ENCODE measurements at regions not wholly inside any gene's neighbourhood (a gene's known extent, or its start where the extent isn't known, plus 50 kb on each side); places are given as distances from the start of the nearest gene placed in this dataset.

DNA sequence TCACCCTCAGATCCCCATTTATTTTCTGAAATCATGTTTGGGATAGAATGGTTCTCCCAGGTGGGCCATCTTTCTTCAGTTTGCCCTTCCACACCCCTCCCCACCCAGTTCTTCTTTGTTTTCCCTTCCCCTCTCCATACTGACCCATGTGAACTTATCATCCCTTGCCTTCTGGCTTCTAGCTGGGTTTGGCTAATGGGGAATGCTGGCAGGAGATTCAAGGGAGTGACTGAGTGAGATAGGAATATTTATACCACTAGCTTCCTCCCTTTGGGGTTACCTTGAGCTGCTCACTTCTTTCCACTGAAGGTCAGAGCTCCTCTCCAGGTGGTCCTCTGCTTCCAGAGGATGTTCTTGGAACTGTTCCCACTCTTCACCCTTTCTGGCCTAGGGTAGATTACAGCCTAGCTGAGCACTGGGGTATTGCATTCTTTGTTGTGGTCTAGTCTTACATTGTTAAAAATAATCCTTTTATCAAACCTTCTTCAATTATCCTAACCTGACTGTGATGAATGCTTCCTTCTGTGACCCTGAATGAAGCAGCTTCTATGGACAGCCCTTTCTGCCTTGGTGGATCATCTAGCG, 88.3 kb upstream of the ATP2B1 start:
- Histone ChIP-seq H3K36me3 (ENCODE audit: control insufficient read depth in 1 of 2, insufficient read depth in 2 of 2, low read length in 2 of 2) (no peaks in the 10 kb centered on the region), H3K27ac (ENCODE audit: low read length) (no peak overlapping the region), H3K4me3 (ENCODE audit: low read depth in 1 of 2, low read length in 2 of 2) (no peak overlapping the region), H3K4me1 (ENCODE audit: control insufficient read depth in 1 of 2, insufficient read depth in 2 of 2, low read length in 2 of 2) (no peaks in the 10 kb centered on the region), H3K27me3 (ENCODE audit: low read depth, low read length) (no peaks in the 10 kb centered on the region), H3K9me3 (ENCODE audit: control insufficient read depth in 1 of 2, low read length in 2 of 2) (no peaks in the 10 kb centered on the region)

DNA sequence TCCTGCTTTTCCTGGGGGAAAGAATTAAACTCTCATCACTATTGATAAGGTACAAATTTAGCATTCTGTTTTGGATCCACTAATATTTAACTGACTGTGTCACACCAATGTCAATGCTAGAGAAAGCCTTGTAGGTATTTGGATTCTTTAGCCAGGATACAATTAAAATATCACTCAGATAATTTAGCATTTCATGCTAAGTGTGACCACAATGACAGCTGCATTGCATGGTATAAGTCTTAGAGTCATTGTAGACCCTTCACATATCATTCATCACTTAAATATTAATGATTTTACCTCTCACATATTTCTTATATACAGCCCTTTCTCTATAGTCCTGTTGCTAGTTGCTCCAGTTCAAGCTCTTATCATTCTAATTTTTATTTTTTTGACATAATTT, 85.3 kb upstream of the ATP2B1 start:
- H3K36me3 ChIP-seq (ENCODE audit: control insufficient read depth in 1 of 2, insufficient read depth in 2 of 2, low read length in 2 of 2) = no peaks in the 10 kb centered on the region
- no peak overlapping the region for H3K4me3 ChIP-seq (ENCODE audit: low read depth in 1 of 2, low read length in 2 of 2)

GRCh38 chr12:89791286-89791685, 82.6 kb upstream of the ATP2B1 start:
- no peak overlapping the region for H3K27ac ChIP-seq (ENCODE audit: low read length)
- peaks cover 0 to 3% of the 10 kb centered on the region in 2 donors for H3K9me3 ChIP-seq (ENCODE audit: control insufficient read depth in 1 of 2, low read length in 2 of 2)
- H3K36me3 ChIP-seq (ENCODE audit: control insufficient read depth in 1 of 2, insufficient read depth in 2 of 2, low read length in 2 of 2) = no peaks in the 10 kb centered on the region
- H3K4me1 ChIP-seq (ENCODE audit: control insufficient read depth in 1 of 2, insufficient read depth in 2 of 2, low read length in 2 of 2) = no peaks in the 10 kb centered on the region
- H3K27me3 ChIP-seq (ENCODE audit: low read depth, low read length) = no peaks in the 10 kb centered on the region
- H3K4me3 ChIP-seq (ENCODE audit: low read depth in 1 of 2, low read length in 2 of 2) = no peak overlapping the region

More for the DNA sequence above, 85.3 kb upstream of the ATP2B1 start:
- Histone ChIP-seq H3K27me3 (ENCODE audit: low read depth, low read length) (no peaks in the 10 kb centered on the region), H3K27ac (ENCODE audit: low read length) (no peak overlapping the region), H3K9me3 (ENCODE audit: control insufficient read depth in 1 of 2, low read length in 2 of 2) (no peaks in the 10 kb centered on the region), H3K4me1 (ENCODE audit: control insufficient read depth in 1 of 2, insufficient read depth in 2 of 2, low read length in 2 of 2) (no peaks in the 10 kb centered on the region)

GRCh38 chr12:89789862-89790261, 81.2 kb upstream of the ATP2B1 start:
- Histone ChIP-seq H3K4me1 (ENCODE audit: control insufficient read depth in 1 of 2, insufficient read depth in 2 of 2, low read length in 2 of 2) (no peaks in the 10 kb centered on the region), H3K36me3 (ENCODE audit: control insufficient read depth in 1 of 2, insufficient read depth in 2 of 2, low read length in 2 of 2) (no peaks in the 10 kb centered on the region), H3K9me3 (ENCODE audit: control insufficient read depth in 1 of 2, low read length in 2 of 2) (peaks cover 0 to 6% of the 10 kb centered on the region in 2 donors), H3K27me3 (ENCODE audit: low read depth, low read length) (no peaks in the 10 kb centered on the region), H3K4me3 (ENCODE audit: low read depth in 1 of 2, low read length in 2 of 2) (no peak overlapping the region), H3K27ac (ENCODE audit: low read length) (no peak overlapping the region)

- H3K36me3 ChIP-seq (ENCODE audit: control insufficient read depth in 1 of 2, insufficient read depth in 2 of 2, low read length in 2 of 2) = no peaks in the 10 kb centered on the region
These were observed 79.1 kb upstream of the ATP2B1 start for GRCh38 chr12:89787763-89788162.

GRCh38 chr12:89786177-89786810, 77.7 kb upstream of the ATP2B1 start:
- no peak overlapping the region for H3K4me3 ChIP-seq (ENCODE audit: low read depth in 1 of 2, low read length in 2 of 2)
- peaks cover 0 to 6% of the 10 kb centered on the region in 2 donors for H3K9me3 ChIP-seq (ENCODE audit: control insufficient read depth in 1 of 2, low read length in 2 of 2)
- H3K27me3 ChIP-seq (ENCODE audit: low read depth, low read length) = no peaks in the 10 kb centered on the region
- no peaks in the 10 kb centered on the region for H3K4me1 ChIP-seq (ENCODE audit: control insufficient read depth in 1 of 2, insufficient read depth in 2 of 2, low read length in 2 of 2)
- H3K36me3 ChIP-seq (ENCODE audit: control insufficient read depth in 1 of 2, insufficient read depth in 2 of 2, low read length in 2 of 2) = no peaks in the 10 kb centered on the region
- no peak overlapping the region for H3K27ac ChIP-seq (ENCODE audit: low read length)

More at GRCh38 chr12:89787763-89788162, 79.1 kb upstream of the ATP2B1 start:
- H3K27ac ChIP-seq (ENCODE audit: low read length) = no peak overlapping the region
- no peak overlapping the region for H3K4me3 ChIP-seq (ENCODE audit: low read depth in 1 of 2, low read length in 2 of 2)
- no peaks in the 10 kb centered on the region for H3K27me3 ChIP-seq (ENCODE audit: low read depth, low read length)
- peaks cover 0 to 6% of the 10 kb centered on the region in 2 donors for H3K9me3 ChIP-seq (ENCODE audit: control insufficient read depth in 1 of 2, low read length in 2 of 2)
- no peaks in the 10 kb centered on the region for H3K4me1 ChIP-seq (ENCODE audit: control insufficient read depth in 1 of 2, insufficient read depth in 2 of 2, low read length in 2 of 2)

GRCh38 chr12:89783359-89784060, 74.9 kb upstream of the ATP2B1 start:
- no peaks in the 10 kb centered on the region for H3K36me3 ChIP-seq (ENCODE audit: control insufficient read depth in 1 of 2, insufficient read depth in 2 of 2, low read length in 2 of 2)
- H3K4me3 ChIP-seq (ENCODE audit: low read depth in 1 of 2, low read length in 2 of 2) = no peak overlapping the region
- H3K4me1 ChIP-seq (ENCODE audit: control insufficient read depth in 1 of 2, insufficient read depth in 2 of 2, low read length in 2 of 2) = no peaks in the 10 kb centered on the region
- H3K27me3 ChIP-seq (ENCODE audit: low read depth, low read length) = no peaks in the 10 kb centered on the region
- H3K9me3 ChIP-seq (ENCODE audit: control insufficient read depth in 1 of 2, low read length in 2 of 2) = peaks cover 0 to 6% of the 10 kb centered on the region in 2 donors
- no peak overlapping the region for H3K27ac ChIP-seq (ENCODE audit: low read length)

GRCh38 chr12:89782807-89783206, 74.2 kb upstream of the ATP2B1 start:
- no peaks in the 10 kb centered on the region for H3K36me3 ChIP-seq (ENCODE audit: control insufficient read depth in 1 of 2, insufficient read depth in 2 of 2, low read length in 2 of 2)
- no peak overlapping the region for H3K4me3 ChIP-seq (ENCODE audit: low read depth in 1 of 2, low read length in 2 of 2)
- H3K27ac ChIP-seq (ENCODE audit: low read length) = no peak overlapping the region
- peaks cover 0 to 6% of the 10 kb centered on the region in 2 donors for H3K9me3 ChIP-seq (ENCODE audit: control insufficient read depth in 1 of 2, low read length in 2 of 2)
- H3K27me3 ChIP-seq (ENCODE audit: low read depth, low read length) = no peaks in the 10 kb centered on the region
- no peaks in the 10 kb centered on the region for H3K4me1 ChIP-seq (ENCODE audit: control insufficient read depth in 1 of 2, insufficient read depth in 2 of 2, low read length in 2 of 2)

DNA sequence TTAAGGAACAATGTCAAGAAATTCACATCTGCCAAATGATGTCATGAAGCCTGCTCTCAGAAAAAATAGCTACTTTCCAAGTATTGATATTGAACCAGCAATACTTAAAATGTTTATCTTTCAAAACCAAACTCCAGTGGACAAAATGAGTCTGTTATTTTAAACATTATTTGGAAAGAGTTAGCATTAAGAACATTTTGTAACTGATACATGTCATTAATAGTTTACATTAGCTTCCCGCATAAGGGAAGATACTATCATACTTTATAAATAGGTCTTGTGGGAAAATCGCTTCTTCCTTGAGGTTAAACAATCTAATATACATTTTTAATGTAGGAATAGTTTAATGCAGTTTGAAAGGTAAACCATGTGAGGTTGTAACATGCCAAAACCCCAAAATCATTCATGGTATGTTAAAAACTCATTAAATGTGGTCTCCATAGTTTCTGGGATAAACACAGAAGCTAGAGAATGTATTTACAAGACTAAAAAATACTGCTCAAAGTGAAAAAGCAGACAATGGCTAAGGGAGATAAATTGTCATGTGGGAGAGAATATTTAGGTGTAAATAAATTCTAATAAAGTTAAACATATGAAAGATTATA, 73.4 kb upstream of the ATP2B1 start:
- Histone ChIP-seq H3K4me1 (ENCODE audit: control insufficient read depth in 1 of 2, insufficient read depth in 2 of 2, low read length in 2 of 2) (no peaks in the 10 kb centered on the region), H3K27ac (ENCODE audit: low read length) (no peak overlapping the region)

GRCh38 chr12:89781156-89781555, 72.5 kb upstream of the ATP2B1 start:
- Histone ChIP-seq H3K4me3 (ENCODE audit: low read depth in 1 of 2, low read length in 2 of 2) (no peak overlapping the region), H3K4me1 (ENCODE audit: control insufficient read depth in 1 of 2, insufficient read depth in 2 of 2, low read length in 2 of 2) (no peaks in the 10 kb centered on the region), H3K9me3 (ENCODE audit: control insufficient read depth in 1 of 2, low read length in 2 of 2) (peaks cover 0 to 2% of the 10 kb centered on the region in 2 donors), H3K27ac (ENCODE audit: low read length) (no peak overlapping the region), H3K36me3 (ENCODE audit: control insufficient read depth in 1 of 2, insufficient read depth in 2 of 2, low read length in 2 of 2) (no peaks in the 10 kb centered on the region), H3K27me3 (ENCODE audit: low read depth, low read length) (no peaks in the 10 kb centered on the region)

More for the DNA sequence above, 73.4 kb upstream of the ATP2B1 start:
- H3K4me3 ChIP-seq (ENCODE audit: low read depth in 1 of 2, low read length in 2 of 2) = no peak overlapping the region
- H3K27me3 ChIP-seq (ENCODE audit: low read depth, low read length) = no peaks in the 10 kb centered on the region
- no peaks in the 10 kb centered on the region for H3K36me3 ChIP-seq (ENCODE audit: control insufficient read depth in 1 of 2, insufficient read depth in 2 of 2, low read length in 2 of 2)
- H3K9me3 ChIP-seq (ENCODE audit: control insufficient read depth in 1 of 2, low read length in 2 of 2) = peaks cover 0 to 6% of the 10 kb centered on the region in 2 donors

GRCh38 chr12:89779090-89779489, 70.5 kb upstream of the ATP2B1 start:
- Histone ChIP-seq H3K36me3 (ENCODE audit: control insufficient read depth in 1 of 2, insufficient read depth in 2 of 2, low read length in 2 of 2) (no peaks in the 10 kb centered on the region), H3K9me3 (ENCODE audit: control insufficient read depth in 1 of 2, low read length in 2 of 2) (no peaks in the 10 kb centered on the region), H3K4me1 (ENCODE audit: control insufficient read depth in 1 of 2, insufficient read depth in 2 of 2, low read length in 2 of 2) (no peaks in the 10 kb centered on the region), H3K4me3 (ENCODE audit: low read depth in 1 of 2, low read length in 2 of 2) (no peak overlapping the region), H3K27me3 (ENCODE audit: low read depth, low read length) (no peaks in the 10 kb centered on the region), H3K27ac (ENCODE audit: low read length) (no peak overlapping the region)

Measured in muscle layer of duodenum (tissue), 2 donors.